T-helper 17 cell (primary cell): ENCODE measurements at regions not wholly inside any gene's neighbourhood (a gene's known extent, or its start where the extent isn't known, plus 50 kb on each side); places are given as distances from the start of the nearest gene placed in this dataset.
"Not testable (repeated sequence)": the region's sequence is repeated elsewhere in the genome, so short reads cannot be mapped to it uniquely, and the experiment has no call there.

Experiments
- ATAC-seq: fragments of 150-1000 bp; cut with Tn5 transposase; 2 replicates; pipeline ENCODE4 v1.10.0; 2021; ENCODE audit warnings: mild to moderate bottlenecking, moderate library complexity
- DNase-seq, 3 donors: peaks; one replicate each; pipeline versions ENCODE4 v3.0.0 to v3.0.0-alpha.2; 2020 to 2021
- H3K9me3 ChIP-seq: one replicate; pipeline ENCODE4 v1.7.0; 2013; ENCODE audit warnings: low read length, mild to moderate bottlenecking; ENCODE audit not compliant: control insufficient read depth, poor library complexity, severe bottlenecking
- H3K27ac Mint-ChIP-seq: one replicate; pipeline ENCODE4 v1.8.0; 2022; ENCODE audit warnings: mild to moderate bottlenecking, moderate library complexity, mixed read lengths
- H3K27me3 Mint-ChIP-seq: one replicate; pipeline ENCODE4 v1.8.0; 2022; ENCODE audit warnings: mixed read lengths
- H3K36me3 Mint-ChIP-seq: one replicate; pipeline ENCODE4 v1.8.0; 2022; ENCODE audit warnings: low read depth, mixed read lengths
- H3K4me1 Mint-ChIP-seq: one replicate; pipeline ENCODE4 v1.8.0; 2022; ENCODE audit warnings: mild to moderate bottlenecking, mixed read lengths
- H3K4me3 Mint-ChIP-seq: one replicate; pipeline ENCODE4 v1.8.0; 2022; ENCODE audit warnings: mild to moderate bottlenecking, moderate library complexity, mixed read lengths

DNA sequence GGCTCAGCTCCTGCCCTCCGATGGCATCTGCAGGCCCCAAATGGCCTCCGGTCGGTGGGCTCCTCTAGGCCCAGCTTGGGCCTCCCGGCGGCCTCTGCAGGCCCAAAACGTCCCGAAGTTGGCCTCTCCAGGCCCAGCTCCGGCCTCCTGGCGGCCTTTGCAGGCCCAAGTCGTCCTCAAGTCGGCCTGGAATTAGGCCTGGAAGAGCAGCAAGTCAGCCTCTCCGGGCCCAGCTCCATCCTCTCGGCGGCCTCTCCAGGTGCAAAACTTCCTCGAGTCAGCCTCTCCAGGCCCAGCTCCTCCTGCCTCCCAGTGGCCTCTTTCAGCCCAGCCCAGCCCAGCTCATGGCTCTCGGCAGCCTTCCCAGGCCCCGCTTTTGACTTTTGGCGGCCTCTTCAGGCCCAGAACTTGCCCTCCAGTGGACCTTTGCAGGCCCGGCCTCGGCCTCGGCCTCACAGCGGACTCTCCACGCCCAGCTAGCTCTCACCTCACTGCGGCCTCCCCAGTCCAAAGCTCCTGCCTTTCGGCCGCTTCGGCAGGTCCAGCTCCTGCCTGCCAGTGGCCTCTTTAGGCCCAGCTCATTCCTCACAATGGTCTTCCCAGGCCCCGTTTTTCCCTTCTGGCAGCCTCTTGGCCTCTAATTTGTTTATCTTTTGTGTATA, 357.3 kb downstream of the ZNF37A start:
- not testable (repeated sequence) for H3K27ac Mint-ChIP-seq, H3K4me3 Mint-ChIP-seq, H3K4me1 Mint-ChIP-seq, DNase-seq, H3K36me3 Mint-ChIP-seq, H3K27me3 Mint-ChIP-seq, ATAC-seq, H3K9me3 ChIP-seq
